HuH-7 (cell line): ENCODE measurements at regions not wholly inside any gene's neighbourhood (a gene's known extent, or its start where the extent isn't known, plus 50 kb on each side); places are given as distances from the start of the nearest gene placed in this dataset.

Experiments used
- DNase-seq: peaks from one replicate; pipeline ENCODE4 v3.0.0; 2011; ENCODE audit warnings: low spot score

GRCh38 chr12:84601483-84601882 is 311.1 kb downstream of the SLC6A15 start:
- no peak for DNase-seq

DNA sequence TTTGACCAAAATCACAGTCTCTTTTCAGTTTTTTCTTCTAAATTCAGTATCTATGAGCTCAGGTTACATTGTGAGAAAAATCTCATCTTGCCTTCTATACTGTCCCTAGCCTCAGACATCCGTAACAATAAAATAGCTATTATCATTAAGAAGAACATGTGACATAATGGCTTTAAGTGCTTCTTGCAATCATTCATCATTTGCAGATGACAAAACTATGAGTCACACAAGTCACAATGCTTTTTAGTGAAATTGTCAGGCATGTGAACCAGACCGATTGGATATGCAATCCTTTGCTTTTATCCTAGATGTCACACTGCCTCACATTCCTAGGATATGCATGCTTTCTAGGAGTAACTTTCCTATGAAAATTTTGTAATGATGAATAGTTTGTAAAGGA is 313.1 kb downstream of the SLC6A15 start:
- no peak for DNase-seq

DNA sequence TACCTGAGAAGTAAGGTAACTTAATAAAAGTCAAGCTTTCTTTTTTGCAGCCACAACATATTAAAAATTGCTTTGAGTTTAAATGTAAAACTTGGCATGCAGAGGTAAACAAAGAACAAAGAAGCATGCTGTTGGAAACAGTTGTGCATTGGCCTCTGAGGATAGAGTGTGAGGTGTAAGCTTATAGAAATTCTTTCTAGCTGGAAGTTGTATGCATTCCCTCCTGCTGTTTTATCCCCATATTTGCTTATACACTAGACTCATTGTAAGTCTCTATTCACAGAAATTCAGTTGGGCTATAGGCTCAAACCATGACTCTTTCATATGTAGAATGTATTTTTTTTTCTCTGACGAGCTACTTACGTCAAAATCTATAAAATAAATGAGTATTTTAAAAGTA is 316.3 kb downstream of the SLC6A15 start:
- no peak for DNase-seq

DNA sequence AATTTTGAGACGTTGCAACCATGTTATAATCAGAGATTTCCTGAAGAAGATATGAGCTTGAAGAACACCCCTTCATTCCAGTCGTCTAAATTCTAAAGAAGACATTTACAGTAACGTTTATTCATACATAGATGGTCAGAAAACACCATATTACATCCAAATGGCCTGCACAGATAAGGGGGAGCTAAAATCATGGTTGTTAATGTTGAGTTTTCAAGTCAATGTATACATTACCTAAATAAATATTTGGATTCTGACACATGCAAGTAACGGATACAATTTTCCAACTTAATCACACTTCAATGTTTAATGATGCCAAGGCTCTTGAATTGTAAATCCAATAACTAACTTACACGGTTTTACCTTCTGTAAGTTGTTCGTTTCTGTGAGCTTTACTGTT is 318.4 kb downstream of the SLC6A15 start:
- no peak for DNase-seq

- DNase-seq = no peak
Observed at GRCh38 chr12:84585776-84586395, 326.7 kb downstream of the SLC6A15 start.

DNA sequence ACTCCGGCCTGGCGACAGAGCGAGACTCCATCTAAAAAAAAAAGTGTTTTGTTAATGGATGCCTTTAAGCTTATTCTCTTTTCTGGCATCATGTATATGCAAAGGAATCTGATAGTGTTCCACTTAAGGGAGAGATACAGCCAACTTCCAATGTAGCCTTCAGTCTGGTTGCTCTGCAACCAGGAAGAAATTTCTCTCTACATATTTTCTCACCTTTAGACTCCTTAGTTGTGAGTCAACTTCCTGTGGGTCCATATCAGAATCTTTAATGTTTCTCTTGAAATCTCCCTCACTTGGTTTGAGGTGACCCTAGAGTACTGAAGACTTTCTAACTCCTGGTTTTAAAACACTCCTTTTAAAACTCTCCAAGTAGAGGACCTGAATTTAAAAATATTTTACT is 340.4 kb downstream of the SLC6A15 start:
- no peak for DNase-seq

DNA sequence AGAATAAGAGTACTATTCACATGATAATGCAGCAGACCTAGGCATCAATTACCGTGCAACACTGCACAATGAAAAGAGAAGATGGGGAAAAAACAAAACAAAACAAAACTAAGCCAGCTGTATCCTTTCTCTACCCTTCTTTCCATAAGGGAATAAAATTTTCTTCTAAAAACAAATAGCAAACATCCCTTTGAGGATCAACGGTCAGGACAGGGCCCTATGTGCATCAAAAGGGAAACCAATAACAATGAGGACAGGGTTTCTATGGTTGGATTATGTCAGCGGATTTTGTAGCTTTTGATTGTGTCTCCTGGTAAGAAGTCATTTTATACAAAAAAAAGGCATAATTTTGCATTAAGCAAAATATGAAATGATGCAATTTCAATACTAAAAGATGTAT is 350.3 kb downstream of the SLC6A15 start:
- DNase-seq = no peak

GRCh38 chr12:84561351-84561750 is 351.2 kb downstream of the SLC6A15 start:
- no peak for DNase-seq

DNA sequence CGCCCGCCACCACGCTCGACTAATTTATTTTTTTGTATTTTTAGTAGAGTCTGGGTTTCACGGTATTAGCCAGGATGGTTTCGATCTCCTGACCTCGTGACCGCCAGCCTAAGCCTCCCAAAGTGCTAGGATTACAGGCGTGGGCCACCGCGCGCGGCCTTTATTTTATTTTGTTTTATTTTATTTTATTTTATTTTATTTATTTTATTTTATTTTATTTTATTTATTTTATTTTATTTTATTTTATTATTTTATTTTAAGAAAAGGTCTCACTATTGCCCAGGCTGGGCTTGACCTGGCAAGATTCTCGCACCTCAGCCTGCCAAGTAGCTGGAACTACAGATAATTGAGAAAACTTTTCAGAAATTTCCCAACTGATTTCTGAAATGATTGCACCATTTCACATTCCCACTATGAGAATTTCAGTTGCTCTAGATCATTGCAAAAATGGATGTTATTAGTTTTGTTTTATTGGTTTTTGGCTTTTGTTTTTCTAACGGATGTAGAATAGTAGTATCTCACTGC is 358.3 kb downstream of the SLC6A15 start:
- no peak for DNase-seq

DNA sequence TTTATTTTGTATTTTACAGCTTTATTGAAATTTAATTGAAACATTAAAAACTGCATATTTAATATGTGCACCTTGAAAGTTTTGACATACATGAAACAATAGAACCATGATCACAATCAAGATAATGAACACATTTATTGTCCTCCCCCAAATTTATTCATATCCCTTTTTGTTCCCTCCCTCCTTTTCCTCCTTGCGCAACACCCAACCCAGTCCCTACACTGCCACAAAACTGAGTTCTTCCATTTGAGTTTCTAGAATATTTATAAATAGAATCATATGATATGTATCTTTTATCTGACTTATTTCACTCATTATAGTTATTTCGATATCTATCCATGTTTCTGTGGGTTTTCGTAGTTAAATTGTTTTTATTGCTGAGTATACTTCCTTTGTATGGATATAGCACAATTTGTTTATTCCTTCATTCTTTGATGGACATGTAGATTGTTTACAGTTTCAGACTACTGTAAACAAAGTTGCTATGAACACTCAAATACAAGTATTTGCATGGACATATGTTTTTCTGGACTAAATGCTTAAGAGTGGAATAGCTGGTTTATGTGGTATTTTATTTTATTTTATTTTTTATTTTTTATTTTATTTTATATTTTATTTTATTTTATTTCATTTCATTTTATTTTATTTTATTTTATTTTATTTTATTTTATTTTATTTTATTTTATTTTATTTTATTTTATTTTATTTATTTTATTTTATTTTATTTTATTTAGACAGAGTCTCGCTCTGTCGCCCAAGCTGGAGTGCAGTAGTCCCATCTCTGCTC is 359.1 kb downstream of the SLC6A15 start:
- DNase-seq = no peak

DNA sequence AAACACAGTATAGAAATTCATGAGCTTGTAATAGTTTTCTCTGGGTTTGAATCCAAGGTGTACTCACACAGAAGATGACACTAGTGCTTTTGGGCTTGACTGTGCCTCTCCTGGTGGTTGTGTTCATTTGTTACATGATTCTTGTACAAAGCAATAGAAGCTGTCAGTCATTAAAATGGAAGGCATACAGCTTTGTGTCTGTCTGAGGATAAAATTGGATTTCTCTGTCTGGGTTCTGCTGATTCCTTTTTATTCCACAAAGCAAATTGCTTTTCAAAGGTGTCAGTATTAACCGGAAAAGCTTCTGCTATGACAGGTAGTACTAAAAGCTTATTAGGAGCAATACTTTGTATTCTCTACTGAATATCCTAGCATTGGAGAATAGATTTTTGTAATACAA is 361.2 kb downstream of the SLC6A15 start:
- DNase-seq = no peak

DNA sequence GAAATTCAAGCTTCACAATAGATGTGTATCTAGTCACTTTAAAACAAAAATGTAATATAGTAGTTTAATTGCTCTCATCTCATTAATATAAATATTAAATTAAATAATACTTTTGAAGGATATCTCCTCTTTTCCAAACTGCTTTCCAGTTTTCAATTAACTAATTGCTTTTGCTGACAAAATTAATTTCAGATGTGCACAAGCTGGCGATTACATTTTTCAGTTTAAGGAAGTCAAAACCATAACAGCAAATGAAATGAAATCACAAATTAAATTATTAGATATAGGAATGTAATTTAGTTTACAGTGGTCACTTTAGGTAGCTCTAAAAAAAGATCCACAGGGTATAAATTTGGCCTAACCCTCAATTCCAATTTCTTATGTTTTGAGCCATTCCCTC is 362.1 kb downstream of the SLC6A15 start:
- no peak for DNase-seq

- DNase-seq = no peak
Observed at GRCh38 chr12:84542289-84542688, 370.3 kb downstream of the SLC6A15 start.

GRCh38 chr12:84537666-84538065 is 374.9 kb downstream of the SLC6A15 start:
- DNase-seq = no peak

DNA sequence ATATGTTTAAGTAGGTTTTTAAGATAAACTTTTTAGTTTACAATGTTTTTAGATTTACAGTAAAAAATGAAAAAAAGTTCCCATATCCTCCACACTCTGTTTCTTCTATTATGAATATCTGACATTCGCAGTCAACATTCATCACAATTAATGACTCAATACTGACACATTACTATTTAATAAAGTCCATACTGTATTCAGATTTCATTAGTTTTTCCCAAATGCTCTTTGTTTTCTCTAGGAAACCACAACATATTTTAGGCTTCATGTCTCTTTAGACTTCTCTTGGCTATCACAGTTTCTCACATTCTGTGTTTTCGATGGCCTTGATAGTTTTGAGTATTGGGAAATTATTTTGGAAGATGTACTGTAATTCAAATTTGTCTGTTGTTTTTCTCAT is 399.8 kb downstream of the SLC6A15 start:
- no peak for DNase-seq

DNA sequence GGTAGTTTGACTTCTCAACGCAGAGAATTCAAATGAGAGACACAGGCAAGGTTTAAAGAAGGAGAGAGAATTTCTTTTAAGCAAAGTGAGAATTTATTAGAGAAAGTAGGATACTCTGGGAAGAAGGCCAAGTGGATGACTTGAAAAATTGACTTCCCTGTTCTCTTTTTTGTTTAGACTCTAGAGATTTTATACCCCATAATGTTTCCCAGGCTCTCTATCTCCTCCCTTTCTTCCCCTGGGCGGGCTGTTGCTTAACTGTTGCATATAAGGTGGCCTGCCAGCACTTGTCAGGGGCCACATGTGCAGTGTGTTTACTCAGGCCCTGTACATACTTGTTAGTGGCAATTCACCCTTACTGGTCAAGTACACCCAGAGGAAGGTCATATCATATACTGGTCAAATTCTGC is 403.7 kb downstream of the SLC6A15 start:
- no peak for DNase-seq

GRCh38 chr12:84507956-84508850 is 404.4 kb downstream of the SLC6A15 start:
- no peak for DNase-seq

- no peak for DNase-seq
Observed at GRCh38 chr12:84506282-84506681, 406.3 kb downstream of the SLC6A15 start.

DNA sequence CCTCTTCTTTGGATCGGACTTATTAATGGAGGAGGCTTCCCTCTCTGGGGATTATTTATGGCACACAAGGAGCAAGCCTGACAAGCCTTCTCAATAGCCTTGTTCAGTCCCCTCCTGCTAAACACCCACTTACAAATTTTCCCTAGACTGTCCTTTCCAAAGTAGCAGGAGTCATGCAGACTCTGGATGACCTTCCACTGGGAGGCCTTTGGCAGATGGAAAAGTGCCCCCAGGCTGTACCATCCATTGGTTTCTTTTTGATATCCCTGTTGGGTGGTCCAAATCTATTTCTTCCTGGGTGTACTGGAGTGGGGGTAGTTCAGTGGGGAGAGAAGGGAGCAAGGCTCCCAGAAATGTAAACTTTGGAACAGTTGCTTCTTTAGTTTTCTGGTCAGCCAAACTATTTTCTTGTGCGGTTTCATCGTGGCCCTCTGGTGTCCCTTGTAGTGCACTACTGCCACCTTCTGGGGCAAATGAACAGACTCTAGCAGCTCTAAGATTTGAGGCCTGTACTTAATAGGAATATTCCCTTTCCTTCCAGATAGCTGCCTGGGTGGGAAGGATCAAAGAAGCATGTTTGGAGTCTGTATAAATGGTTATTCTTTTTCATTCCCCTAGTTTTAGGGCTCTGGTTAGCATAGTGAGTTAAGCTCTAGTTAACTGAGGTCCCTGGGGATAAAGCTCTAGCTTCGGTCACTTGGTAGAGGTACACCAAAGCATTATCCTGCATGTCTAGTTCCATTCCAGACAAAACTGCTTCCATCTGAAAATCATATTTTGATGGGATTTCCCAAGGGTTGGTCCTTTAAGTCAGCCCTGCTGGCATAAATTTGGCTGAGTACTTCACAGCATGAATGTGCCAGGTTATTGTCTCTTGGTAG is 409.5 kb downstream of the SLC6A15 start:
- no peak for DNase-seq

DNA sequence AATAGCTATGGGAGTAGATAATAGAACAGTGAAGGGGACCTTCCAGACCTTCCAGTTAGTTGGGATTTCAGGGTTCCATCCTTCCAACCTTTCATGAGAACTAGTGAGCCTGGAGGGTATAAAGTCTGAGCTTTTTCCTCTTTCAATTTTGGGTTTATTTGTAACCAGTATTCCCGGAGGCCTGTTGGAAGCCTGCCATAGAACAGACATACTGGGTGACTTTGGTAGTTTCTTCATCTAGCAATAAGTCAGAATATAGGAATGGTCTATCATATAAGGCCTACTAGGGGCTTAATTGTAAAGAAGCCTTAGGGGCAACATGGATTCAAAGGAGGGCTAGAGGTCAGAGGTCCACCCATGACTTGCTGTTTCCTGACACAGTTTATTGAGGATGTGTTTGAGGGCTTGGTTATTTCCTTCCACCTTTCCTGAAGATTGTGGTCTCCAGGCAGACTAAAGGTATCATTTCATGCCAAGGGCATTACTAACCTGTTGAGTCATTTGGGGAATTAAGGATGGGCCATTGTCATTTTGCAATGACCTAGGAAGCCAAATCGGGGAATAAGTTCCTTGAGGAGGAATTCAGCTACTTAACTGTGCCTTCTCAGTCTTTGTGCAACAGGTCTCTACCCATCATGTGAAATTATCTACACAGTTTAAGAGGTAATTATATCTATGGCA is 410.3 kb downstream of the SLC6A15 start:
- DNase-seq = no peak

GRCh38 chr12:84497819-84498218 is 414.8 kb downstream of the SLC6A15 start:
- DNase-seq = no peak
